ENCODE measurements at regions not wholly inside any gene's neighbourhood (a gene's known extent, or its start where the extent isn't known, plus 50 kb on each side); places are given as distances from the start of the nearest gene placed in this dataset.

DNA sequence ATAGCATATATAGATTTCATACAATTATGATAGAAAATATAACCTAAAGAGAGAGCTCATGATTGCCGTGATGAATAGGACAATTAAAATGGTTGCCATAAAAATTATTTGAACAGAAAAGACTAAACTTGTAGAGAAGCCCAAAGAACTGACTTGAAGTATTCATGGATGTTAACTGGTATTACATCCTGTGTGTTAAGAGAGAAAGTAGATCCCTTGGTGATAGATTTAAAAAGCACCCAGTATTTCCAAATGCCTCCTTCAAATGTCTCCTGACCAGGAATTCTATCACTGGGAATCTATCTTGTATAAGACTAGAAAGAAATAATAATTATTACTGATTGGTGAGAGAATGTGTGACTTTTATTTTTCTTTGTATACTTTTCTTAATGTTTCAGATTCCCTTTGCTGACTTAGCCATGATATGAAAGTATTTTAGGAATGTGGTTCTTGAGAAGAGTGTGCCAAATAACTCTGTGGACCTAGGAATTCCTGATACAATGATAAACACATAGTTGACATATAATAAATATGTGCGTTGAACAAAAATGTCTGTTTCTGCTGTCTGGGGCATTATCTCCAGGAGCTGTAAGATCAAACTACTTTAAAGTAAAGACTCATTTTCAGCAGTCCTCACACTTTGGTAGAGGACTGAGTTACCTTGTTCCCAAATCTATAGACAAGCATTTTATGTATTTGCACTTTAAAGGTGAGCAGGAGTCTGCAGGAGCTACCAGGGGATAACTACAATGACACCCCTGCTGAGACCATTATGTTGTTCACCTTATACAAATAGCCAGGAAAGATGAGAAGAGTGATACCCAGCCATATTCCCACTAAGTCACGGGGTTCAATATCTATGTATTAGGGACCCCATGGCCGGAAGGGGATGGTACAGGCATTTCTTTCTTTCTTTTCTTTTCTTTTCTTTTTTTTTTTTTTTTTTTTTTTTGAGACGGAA lies 211.1 kb upstream of the TLE4 start:
- peak; percentile 83 for DNase-seq

DNA sequence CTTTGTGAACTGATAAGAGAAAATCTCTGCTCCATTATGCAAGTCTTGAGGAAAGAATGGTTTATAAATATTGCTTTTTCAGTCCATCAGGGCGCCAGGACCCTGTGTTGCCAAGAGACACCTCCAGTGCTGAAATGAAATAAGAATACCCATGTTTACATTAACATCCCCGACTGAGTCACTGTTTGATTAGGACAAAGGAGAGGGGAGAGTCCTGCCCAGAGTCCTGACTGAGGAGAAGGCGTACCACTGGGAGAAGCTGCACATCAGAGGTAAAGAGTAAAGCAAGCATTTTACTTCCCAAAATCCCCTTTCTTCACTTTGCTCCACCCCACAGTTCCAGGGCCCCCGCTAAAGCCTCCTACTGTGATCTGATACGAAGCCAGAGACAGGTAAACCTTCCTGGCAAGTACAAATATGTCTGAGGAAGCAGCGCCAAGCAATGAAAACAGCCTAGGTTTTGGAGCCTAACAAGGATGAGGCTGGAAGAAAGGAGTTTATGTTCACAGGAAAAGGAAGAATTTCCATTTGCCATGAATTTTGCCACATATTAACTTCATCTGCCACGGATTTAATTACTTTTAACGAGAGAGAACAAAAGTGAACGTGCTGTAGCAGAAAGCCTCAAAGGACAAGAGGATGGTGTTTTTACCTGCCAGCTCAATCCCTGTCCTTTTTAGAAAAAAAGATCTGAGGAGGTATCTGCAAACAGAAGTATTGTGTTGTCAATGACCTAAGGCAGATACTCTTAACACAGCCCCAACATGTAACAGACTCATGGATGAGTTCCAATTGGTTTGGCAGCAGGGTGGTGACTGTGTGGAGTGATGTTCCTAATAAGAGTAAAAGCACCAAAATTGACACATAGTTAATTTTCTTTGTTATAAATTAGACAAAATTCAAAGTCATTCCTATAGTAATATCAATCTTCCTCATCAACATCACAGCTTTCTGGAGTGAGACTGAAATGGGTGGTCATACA lies 209.4 kb upstream of the TLE4 start:
- DNase-seq = peak; percentile 55

DNA sequence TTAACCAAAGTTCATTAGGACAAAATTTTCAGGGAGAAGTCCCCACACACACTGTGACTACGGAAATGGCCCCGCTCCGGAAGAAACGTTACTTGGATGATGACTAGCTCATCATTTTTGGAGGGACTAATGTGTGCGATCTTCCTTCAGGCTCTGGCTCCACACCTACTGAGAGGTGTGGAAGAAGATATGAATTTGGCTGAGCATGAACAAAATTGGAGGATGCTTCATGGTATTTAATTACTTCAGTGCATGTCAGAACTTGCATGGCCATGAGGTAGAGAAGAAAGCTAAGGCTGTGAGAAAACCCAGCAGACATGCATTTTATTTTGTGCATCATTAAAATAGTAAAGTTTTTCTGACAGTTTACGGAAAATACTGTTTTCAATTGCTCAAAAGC lies 202.1 kb upstream of the TLE4 start:
- DNase-seq = no peak

DNA sequence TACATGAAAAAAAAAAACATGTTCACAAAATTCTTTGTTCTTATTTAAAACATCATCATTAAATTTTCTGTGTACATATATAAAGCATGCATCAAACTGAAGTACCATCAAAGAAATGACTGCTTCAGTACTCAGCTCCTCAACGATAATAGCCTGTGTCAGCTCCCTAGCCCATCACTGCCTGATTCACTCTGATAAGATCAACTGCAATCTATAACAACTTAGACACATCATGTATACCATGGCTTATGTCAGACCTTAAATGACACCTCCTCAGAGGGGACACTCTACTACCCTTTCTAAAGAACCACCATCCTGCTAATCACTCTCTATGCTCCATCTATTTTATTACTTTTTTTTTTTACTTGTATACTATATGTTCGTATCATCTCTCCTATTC lies 200.5 kb upstream of the TLE4 start:
- DNase-seq = no peak

DNA sequence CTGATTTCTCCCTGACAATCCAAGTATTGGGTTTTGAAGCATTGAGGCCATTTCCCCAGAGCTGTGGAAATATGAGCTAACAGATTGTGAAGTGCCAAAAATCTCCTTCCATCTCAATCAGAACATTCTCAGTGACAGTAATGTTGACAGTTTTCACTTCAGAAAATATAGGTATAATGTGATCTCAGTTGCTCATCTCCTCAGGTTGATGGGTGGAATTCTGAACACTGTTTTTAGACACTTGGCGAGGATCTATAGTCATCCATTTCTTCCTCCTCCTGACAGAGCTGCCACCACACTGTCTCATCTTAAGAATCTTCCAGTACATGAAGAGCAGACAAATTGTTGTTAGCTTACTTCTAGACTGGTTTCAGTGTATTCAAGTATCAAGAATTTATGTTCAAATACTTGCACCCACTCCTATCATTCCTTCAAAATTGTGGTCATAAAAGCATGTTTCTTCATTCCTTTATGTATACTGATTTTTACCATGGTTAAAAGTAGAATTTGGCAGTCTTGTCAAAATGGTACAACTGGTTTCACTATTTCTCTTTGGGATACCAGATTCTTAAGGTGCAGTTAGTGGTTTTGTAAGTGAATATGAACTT lies 199.7 kb upstream of the TLE4 start:
- peak; percentile 34 for DNase-seq

DNA sequence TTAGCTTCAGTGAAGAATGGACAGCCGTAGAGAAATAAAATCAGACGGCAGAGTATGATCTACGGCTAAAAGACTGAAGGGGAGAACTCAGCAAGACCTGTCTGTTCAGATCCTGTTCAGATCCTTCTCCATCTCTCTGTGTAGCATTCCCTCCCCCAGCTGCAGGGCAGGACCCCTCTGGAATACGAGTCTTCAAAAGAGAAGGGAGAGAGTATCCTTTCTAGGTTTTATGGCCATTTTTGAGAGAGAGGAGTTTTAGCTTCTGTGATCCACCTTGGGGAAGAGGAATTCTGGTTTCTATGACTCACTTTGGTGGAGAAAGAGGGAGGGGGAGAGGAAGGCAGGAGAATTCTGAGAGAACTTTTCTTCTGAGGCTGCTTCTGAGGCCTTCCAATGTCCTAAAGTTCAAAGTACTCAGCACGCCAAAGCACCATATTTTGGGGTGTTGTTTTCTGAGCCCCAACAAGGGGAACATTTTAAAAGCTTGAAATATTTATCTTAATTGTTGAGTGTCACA lies 194.4 kb upstream of the TLE4 start:
- peak; percentile 38 for DNase-seq

DNA sequence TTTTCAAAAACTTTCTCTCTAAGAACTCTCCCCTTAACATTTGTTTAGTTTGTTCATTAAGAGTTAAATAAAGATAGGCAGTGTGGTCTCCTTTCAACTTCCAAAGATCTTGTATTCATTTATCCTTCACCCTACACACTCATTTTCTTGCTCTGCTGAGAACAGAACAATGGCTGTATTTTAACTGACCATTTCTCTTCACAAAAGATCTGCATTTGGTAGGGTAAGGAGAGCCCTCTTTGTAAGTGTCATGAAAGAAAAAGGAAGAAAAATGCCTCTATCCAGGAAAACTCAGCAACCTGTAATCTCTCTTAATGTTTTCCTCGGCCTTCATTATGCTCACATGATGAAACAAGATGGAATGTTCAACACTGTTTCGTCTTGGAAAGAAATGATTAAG lies 193.7 kb upstream of the TLE4 start:
- DNase-seq = no peak

DNA sequence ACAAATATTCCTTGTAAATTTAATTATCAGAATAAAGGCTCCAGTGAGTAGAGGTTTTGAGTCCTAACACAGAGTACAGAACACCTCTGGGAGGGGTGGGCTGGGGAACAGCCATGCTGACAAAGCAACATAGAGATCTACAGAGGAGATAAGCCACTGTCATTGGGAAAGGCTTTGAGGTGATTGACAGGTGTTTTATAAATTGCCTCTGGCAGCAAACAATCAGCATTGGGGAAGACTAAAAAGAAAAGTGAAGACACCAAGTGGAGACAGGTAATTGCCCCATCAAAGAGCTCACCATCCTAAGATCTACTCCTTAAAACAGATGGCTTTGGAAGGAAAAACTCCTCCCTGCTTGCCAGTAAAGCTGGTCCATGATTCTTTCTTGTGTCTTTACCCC lies 189.7 kb upstream of the TLE4 start:
- DNase-seq = no peak

DNA sequence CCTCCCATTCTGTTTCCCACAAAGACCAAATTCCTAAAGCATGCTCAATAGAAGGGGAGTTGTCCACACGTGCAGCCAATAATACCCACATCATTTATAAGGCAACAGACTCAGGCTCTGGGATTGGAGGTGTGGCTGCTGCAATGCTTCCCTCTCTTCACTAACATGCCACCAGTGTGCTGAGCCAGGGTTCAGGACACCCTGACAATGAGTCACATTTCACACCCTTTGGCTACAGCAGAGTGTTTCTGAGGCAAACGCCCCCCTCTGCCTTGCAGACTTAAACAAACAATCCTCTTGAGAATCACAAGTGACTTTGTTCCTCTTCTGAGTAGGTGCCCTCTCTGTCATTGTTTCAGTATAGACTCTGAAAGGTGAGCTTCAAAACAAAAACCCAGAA lies 189.3 kb upstream of the TLE4 start:
- peak; percentile 58 for DNase-seq

DNA sequence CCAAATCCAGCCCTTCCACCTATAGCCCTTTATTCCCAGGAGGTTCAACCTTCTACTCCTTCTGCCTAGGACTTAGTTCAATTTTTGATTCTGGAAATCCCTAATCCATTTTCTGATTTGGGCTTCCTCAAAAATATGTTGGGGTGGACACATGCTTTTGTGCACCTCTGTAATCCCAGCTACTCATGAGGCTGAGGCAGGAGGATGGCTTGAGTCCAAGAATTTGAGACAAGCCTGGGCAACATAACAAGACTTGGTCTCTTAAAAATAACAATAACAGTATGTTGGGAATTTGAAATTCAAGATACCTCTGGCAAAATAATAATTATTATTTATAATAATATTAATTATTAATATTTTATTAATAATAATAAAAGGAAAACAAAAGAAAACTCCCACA lies 188.7 kb upstream of the TLE4 start:
- DNase-seq = no peak

DNA sequence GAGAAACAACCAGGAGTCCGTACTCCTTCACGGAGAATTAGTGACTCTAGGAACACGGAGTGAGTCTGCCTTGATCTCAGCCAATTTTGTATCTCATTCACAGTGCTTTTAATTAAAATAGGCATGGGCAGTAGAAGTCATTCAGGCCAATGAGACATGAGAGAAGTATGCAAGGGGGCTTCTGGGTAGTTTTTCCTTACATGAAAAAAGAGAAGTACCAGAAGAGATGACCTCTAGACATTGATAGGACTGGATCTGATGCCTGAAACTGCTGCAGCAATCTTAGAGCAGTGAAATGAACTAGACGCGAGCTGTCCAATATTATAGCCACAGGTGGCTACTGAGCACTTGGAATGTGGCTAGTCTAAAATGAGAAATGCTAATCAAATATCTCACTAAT lies 187.7 kb upstream of the TLE4 start:
- no peak for DNase-seq

DNA sequence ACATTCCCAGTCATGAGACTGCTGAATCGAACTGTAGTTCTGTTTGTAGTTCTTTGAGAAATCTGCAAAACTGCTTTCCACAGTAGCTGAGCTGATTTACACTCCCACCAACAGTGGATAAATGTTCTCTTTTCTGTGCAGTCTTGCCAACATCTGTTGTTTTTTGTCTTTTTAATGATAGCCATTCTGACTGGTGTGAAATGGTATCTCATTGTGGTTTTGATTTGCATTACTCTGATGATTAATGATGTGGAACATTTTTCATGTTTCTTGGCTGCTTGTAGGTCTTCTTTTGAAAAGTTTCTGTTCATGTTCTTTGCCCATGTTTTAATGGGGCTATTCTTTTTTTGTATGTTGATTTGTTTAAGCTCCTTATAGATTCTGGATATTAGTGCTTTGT lies 187.3 kb upstream of the TLE4 start:
- peak; percentile 57 for DNase-seq

DNA sequence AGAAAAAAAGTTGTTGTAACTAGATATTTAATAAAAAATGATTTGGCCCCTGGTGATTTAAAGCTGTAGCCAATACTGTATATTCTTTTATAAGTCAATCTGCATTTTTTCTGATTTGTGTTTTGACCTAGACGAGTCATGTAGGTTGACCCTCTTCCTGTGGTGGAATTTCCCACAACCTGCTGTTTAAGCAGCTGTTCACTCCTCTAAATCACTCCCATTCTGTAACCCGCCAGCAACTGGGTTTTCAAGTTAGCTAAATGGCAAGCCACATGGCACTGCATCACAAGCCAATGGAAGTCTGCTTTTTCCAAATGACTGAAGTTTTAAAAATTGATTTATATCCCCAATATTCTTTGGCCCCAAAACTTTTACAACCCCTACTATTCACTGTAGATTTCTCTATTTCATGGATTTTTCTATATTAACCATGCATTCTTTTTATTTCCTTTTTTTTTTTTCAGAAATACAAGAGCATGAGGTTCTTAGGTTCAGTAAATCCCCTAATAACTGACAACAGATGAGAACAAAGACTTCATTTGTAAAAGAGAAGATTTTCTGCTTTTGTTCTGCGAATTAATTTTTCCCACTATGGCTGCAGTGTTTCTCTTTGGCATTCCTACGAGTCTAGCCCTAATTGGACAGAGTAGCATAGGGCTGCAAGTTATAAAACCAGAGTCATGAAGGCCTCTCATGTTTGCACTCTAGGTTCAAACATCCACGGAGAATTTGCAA lies 184.5 kb upstream of the TLE4 start:
- DNase-seq = peak; percentile 19

DNA sequence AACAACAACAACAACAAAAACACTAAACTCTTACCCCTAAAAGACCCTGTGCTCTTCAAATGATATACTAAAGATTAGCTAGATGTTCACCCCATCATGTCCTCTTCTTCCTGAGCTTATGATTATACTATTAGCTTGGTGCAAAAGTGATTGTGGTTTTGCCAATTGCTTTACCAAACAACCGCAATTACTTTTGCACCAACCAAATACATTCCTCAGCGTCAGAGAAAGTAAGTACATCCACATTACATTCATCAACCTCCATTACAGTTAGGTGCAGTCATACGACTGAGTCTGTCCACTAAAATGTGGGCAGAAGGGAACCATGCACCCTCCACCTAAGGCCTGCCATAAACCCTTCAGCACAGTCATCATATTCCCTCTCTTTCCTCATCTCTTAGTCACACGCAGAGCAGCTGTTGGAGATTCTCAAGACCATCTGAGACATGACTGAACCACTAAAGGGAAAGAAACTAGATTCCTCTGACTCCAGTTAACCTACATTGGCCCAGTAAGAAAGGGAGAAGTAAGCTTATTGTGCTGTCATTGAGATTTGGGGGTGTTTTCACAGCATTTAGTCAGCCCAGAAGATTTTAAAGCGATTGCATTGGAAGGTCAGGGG lies 181.6 kb upstream of the TLE4 start:
- peak; percentile 60 for DNase-seq

DNA sequence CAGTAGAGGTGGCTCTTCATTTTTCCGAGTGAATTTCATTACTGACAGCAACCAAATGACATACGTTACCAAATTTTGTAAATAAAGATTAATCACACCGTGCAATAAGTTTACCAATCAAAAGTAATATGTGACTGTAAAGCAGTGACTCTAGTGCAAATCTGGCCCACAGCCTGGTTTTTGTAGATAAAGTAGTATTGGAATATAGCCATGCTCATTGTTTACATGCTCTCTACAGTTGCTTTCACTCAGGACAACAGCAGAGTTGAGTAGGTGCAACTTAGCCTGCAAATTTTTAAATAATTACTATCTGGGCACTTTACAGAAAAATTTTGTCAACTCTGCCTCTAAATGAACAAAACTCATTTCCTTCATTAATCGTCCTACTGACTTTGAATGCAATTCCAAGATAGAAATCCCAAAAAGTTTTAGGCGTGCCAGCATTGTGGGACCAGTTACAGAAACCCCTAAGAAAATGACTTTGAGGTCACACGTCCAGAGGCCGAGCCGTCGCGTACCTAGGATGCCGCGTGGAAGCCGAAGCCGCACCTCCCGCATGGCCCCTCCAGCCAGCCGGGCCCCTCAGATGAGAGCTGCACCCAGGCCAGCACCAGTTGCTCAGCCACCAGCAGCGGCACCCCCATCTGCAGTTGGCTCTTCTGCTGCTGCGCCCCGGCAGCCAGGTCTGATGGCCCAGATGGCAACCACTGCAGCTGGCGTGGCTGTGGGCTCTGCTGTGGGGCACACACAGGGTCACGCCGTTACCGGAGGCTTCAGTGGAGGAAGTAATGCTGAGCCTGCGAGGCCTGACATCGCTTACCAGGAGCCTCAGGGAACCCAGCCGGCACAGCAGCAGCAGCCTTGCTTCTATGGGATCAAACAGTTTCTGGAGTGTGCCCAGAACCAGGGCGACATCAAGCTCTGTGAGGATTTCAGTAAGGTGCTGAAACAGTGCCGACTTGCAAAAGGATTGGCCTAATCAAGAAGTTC lies 180.7 kb upstream of the TLE4 start:
- no peak for DNase-seq

DNA sequence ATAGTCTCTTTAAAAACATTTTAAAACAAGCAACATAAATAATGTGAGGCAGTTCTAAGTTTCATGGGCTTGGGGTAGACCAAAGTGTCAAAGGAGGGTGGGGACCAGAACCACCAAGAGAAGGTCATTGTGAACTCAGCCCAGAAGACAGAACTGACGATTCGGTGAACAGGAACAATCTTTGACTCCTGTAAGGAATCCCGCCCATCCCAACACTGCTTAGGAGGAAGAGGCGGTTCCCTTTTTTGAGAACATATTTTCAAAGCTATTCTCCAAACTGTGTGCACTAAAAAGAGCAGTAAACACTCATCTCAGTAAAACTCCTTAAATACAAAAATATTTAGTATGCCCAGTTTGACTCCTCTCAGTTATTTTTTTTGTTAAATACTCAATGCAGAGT lies 176.5 kb upstream of the TLE4 start:
- DNase-seq = no peak

DNA sequence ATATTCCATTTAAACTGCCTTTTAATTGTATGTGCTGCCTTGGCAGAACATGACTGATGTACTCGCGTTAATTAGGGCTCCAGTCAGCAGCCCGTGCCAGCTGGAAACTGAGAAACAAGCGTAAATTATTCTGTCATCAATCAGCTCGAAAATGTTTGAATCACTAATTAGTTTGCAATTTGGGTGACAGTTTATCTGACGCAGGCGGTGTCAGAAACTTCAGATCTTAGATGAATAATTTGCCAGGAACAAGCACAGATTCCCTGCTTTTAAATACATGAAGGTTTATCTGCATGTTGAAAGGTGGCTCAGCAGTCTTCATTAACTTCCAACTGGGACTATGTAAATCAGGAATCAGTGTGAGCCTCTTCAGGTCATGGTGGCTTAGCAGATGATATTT lies 176.0 kb upstream of the TLE4 start:
- no peak for DNase-seq

DNA sequence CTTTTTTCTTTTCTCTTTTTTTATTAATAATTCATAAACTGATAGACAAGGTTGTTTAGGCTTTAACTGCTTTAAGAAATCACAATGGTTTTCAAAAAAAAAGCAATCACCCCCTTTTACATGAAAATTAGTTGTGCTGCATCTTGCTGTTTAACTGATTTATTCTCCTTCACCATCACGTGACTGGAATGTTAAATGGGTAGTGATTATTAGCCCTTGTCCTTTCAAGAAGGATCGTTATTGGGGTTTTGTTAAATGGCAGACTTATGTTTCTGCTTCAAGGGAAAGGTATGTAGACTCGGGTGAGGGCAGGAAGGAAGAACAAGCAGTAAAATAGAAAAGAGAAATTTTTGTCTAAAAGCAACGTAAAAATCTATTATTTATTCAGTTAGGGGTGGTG lies 175.6 kb upstream of the TLE4 start:
- no peak for DNase-seq

DNA sequence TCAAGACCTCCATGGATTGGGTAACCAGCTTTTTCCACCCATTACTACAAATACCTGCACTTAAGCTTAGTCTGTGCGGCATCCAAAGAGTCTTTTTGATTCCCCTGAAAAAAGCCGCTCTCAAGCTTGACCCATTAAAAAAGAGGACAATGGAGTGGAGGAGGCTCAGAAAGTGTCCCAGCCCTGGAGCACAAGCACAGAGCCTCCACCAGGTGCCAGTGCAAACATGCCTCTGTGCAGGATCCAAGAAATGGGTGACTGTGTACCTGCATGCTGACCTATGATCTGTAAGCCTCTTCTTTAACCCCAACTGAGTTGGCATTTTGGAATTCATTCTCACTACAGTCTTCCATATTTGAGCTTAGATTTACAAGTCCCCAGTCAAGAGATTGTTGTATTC lies 168.3 kb upstream of the TLE4 start:
- DNase-seq = no peak

DNA sequence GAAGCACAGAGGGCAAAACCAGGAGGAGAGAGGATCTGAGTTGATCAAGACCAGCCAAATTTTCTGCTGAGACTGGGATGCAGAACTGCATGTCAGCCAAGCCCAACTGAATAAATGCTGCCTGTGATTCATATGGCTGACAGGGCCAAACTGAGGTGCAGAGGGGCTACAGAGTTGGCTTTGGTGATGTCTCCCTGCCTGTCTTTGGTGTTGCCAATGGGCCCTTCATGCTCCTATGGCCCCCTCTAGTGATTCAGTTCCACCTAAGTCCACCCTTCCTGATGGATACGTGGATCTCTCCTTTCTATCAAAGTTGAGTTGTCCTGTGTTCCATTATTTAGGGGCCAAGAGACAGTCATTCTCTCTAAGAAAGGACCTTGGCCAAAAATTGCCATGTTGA lies 163.6 kb upstream of the TLE4 start:
- peak; percentile 39 for DNase-seq

DNA sequence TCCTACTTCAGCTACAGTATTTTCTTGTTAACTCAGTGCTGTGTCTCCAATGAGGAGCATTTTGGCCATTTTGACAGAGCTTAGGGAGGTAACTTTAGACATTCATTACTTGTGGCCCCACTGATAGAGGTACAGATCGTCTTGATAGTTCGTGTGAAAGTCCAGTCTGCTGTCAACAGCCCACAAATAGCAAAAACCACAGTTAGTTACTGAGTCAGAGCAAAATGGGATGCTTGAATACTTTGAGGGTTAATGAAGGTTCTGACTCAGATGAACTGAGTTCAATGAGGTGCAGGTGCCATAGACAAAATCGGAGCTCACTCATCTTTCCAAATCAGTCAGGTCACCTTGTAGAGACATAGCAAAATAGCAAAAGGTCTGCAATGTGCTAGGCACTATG lies 163.1 kb upstream of the TLE4 start:
- peak; percentile 63 for DNase-seq

All from fibroblast of skin of right biceps (primary cell).